Epithelial cell of proximal tubule (primary cell): ENCODE measurements at regions not wholly inside any gene's neighbourhood (a gene's known extent, or its start where the extent isn't known, plus 50 kb on each side); places are given as distances from the start of the nearest gene placed in this dataset.

ENCODE experiments used
- DNase-seq: peaks from one replicate; pipeline ENCODE4 v3.0.0-alpha.2; 2011; ENCODE audit warnings: low read depth
- H3K4me3 ChIP-seq: 2 replicates; pipeline ENCODE4 v1.5.1; 2011; ENCODE audit warnings: low read depth, mild to moderate bottlenecking, low read length
- CTCF ChIP-seq: conservative IDR thresholded peaks from 2 replicates; pipeline ENCODE4 v1.5.1; 2012; ENCODE audit warnings: low read depth, mild to moderate bottlenecking, low read length

- no peak for DNase-seq
- no peak overlapping the region for H3K4me3 ChIP-seq
- TF ChIP-seq CTCF: no peak
These were observed 151.1 kb upstream of the HNMT start for GRCh38 chr2:137813176-137813575.

- no peak overlapping the region for H3K4me3 ChIP-seq
- TF ChIP-seq CTCF: no peak
- no peak for DNase-seq
These were observed 147.2 kb upstream of the HNMT start for GRCh38 chr2:137817058-137817457.

GRCh38 chr2:137823196-137823595, 141.1 kb upstream of the HNMT start:
- TF ChIP-seq CTCF: no peak
- H3K4me3 ChIP-seq: no peak overlapping the region
- no peak for DNase-seq

- no peak for DNase-seq
- TF ChIP-seq CTCF: no peak
These were observed 139.8 kb upstream of the HNMT start for GRCh38 chr2:137824501-137824900.

GRCh38 chr2:137826373-137827372, 137.6 kb upstream of the HNMT start:
- no peak for TF ChIP-seq CTCF
- no peak for DNase-seq
- H3K4me3 ChIP-seq: no peak overlapping the region

More at GRCh38 chr2:137824501-137824900, 139.8 kb upstream of the HNMT start:
- no peak overlapping the region for H3K4me3 ChIP-seq

GRCh38 chr2:137828624-137829023, 135.6 kb upstream of the HNMT start:
- no peak overlapping the region for H3K4me3 ChIP-seq
- TF ChIP-seq CTCF: no peak
- no peak for DNase-seq
